Mesenchymal stem cell (in vitro differentiated cells and primary cell): ENCODE measurements at regions not wholly inside any gene's neighbourhood (a gene's known extent, or its start where the extent isn't known, plus 50 kb on each side); places are given as distances from the start of the nearest gene placed in this dataset.

Source experiments
- DNase-seq: peaks from one replicate; pipeline ENCODE4 v3.0.0-alpha.2; 2013
- H2AFZ ChIP-seq: one replicate; pipeline ENCODE4 v1.6.1; 2013; ENCODE audit warnings: low read depth, mild to moderate bottlenecking, control low read depth, inconsistent platforms, low read length, moderate library complexity
- H2AK5ac ChIP-seq: 2 replicates; pipeline ENCODE4 v1.6.1; 2013; ENCODE audit warnings: low read length, moderate library complexity, mild to moderate bottlenecking, inconsistent platforms; ENCODE audit not compliant: severe bottlenecking
- H2BK120ac ChIP-seq: one replicate; pipeline ENCODE4 v1.6.1; 2013; ENCODE audit warnings: low read depth, mild to moderate bottlenecking, inconsistent platforms, low read length, moderate library complexity
- H2BK12ac ChIP-seq, 2 experiments: one replicate each; pipeline ENCODE4 v1.6.1; 2013; ENCODE audit warnings: inconsistent platforms in 2 of 2, low read length in 2 of 2, mild to moderate bottlenecking in 2 of 2, moderate library complexity in 2 of 2, control low read depth in 1 of 2
- H2BK15ac ChIP-seq: one replicate; pipeline ENCODE4 v1.6.1; 2013; ENCODE audit warnings: mild to moderate bottlenecking, low read depth, inconsistent platforms; ENCODE audit not compliant: poor library complexity, severe bottlenecking
- H2BK5ac ChIP-seq: 2 replicates; pipeline ENCODE4 v1.6.1; 2013; ENCODE audit warnings: low read depth, mild to moderate bottlenecking, low read length, control low read depth, inconsistent platforms; ENCODE audit not compliant: poor library complexity, severe bottlenecking
- H3K14ac ChIP-seq, 2 experiments: one replicate each; pipeline ENCODE4 v1.6.1; 2013; ENCODE audit warnings: inconsistent platforms in 2 of 2, low read length in 2 of 2, control low read depth in 1 of 2, mild to moderate bottlenecking in 1 of 2, moderate library complexity in 1 of 2
- H3K18ac ChIP-seq, 2 experiments: one replicate each; pipeline ENCODE4 v1.6.1; 2013; ENCODE audit warnings: inconsistent platforms in 2 of 2, low read length in 2 of 2, control low read depth in 1 of 2, low read depth in 1 of 2, mild to moderate bottlenecking in 1 of 2
- H3K23ac ChIP-seq, 2 experiments: one replicate each; pipeline ENCODE4 v1.6.1; 2013; ENCODE audit warnings: inconsistent platforms in 2 of 2, low read length in 2 of 2, mild to moderate bottlenecking in 2 of 2, moderate library complexity in 2 of 2, control low read depth in 1 of 2
- H3K27ac ChIP-seq: 2 replicates; pipeline ENCODE4 v1.5.1; 2013; ENCODE audit warnings: mild to moderate bottlenecking, moderate library complexity, low read length, control low read depth, inconsistent platforms; ENCODE audit not compliant: poor library complexity, severe bottlenecking
- H3K27me3 ChIP-seq, 2 experiments: 2 replicates each; pipeline versions ENCODE4 v1.6.1 to v1.7.0; 2013; ENCODE audit warnings: low read length in 2 of 2, mild to moderate bottlenecking in 2 of 2, moderate library complexity in 2 of 2, control low read depth in 1 of 2, inconsistent platforms in 1 of 2; ENCODE audit not compliant: control insufficient read depth in 1 of 2, insufficient read depth in 1 of 2
- H3K36me3 ChIP-seq, 2 experiments: 2 replicates each; pipeline versions ENCODE4 v1.6.1 to v1.7.0; 2013; ENCODE audit warnings: low read length in 2 of 2, control low read depth in 1 of 2, inconsistent platforms in 1 of 2, low read depth in 1 of 2, mild to moderate bottlenecking in 1 of 2; ENCODE audit not compliant: insufficient read depth in 2 of 2, control insufficient read depth in 1 of 2
- H3K4ac ChIP-seq, 2 experiments: one replicate each; pipeline ENCODE4 v1.6.1; 2013; ENCODE audit warnings: inconsistent platforms in 2 of 2, low read length in 2 of 2, mild to moderate bottlenecking in 2 of 2, moderate library complexity in 2 of 2, control low read depth in 1 of 2, low read depth in 1 of 2
- H3K4me1 ChIP-seq: 2 replicates; pipeline ENCODE4 v1.6.1; 2013; ENCODE audit warnings: low read depth, low read length, control low read depth; ENCODE audit not compliant: control insufficient read depth, insufficient read depth
- H3K4me2 ChIP-seq: 2 replicates; pipeline ENCODE4 v1.6.1; 2013; ENCODE audit warnings: low read length, mild to moderate bottlenecking, inconsistent platforms; ENCODE audit not compliant: poor library complexity, severe bottlenecking
- H3K4me3 ChIP-seq, 2 experiments: 2 replicates each; pipeline versions ENCODE4 v1.5.1 to v1.7.0; 2013; ENCODE audit warnings: low read length in 2 of 2, mild to moderate bottlenecking in 2 of 2, control low read depth in 1 of 2, low read depth in 1 of 2; ENCODE audit not compliant: insufficient read depth in 1 of 2
- H3K79me1 ChIP-seq: replicated peaks from 2 replicates; pipeline ENCODE4 v1.6.1; 2013; ENCODE audit warnings: mild to moderate bottlenecking, control low read depth, low read length, inconsistent platforms; ENCODE audit not compliant: poor library complexity, severe bottlenecking
- H3K9ac ChIP-seq: 2 replicates; pipeline ENCODE4 v1.7.0; 2013; ENCODE audit warnings: mild to moderate bottlenecking, low read length, moderate library complexity
- H3K9me3 ChIP-seq: 2 replicates; pipeline ENCODE4 v1.7.0; 2013; ENCODE audit warnings: mild to moderate bottlenecking, low read length; ENCODE audit not compliant: control insufficient read depth
- H4K8ac ChIP-seq: one replicate; pipeline ENCODE4 v1.6.1; 2013; ENCODE audit warnings: inconsistent platforms, mild to moderate bottlenecking, low read length, moderate library complexity
- H4K91ac ChIP-seq: one replicate; pipeline ENCODE4 v1.6.1; 2013; ENCODE audit warnings: mild to moderate bottlenecking, low read length, inconsistent platforms
- WGBS: methylation state at CpG from one replicate; pipeline ENCODE4 v1.1.7; 2013; ENCODE audit warnings: mixed read lengths; 5-methylcytosine and 5-hydroxymethylcytosine counted together

GRCh38 chr11:69211540-69211919 lies 55.8 kb downstream of the SMIM38 start:
- Histone ChIP-seq H4K91ac (no peak overlapping the region), H2BK15ac (no peak overlapping the region), H3K79me1 (no peaks in the 10 kb centered on the region), H3K27ac (no peak overlapping the region), H3K14ac (no peak overlapping the region), H2BK120ac (no peak overlapping the region), H3K23ac (no peak overlapping the region), H2AFZ (no peak overlapping the region), H2AK5ac (no peak overlapping the region), H3K36me3 (no peaks in the 10 kb centered on the region), H3K27me3 (peaks cover 59 to 75% of the 10 kb centered on the region in 2 experiments), H4K8ac (no peak overlapping the region), H3K4me3 (no peak overlapping the region), H3K9me3 (peaks cover 10% of the 10 kb centered on the region), H3K4ac (no peak overlapping the region), H3K4me1 (no peaks in the 10 kb centered on the region), H3K4me2 (no peak overlapping the region), H2BK5ac (no peak overlapping the region), H3K9ac (no peak overlapping the region), H2BK12ac (no peak overlapping the region), H3K18ac (no peak overlapping the region)
- 71% methylated on average over 6 of the region's 6 CpGs for WGBS
- DNase-seq, result no peak

- 63% methylated on average over 21 of the region's 21 CpGs for WGBS
- no peak overlapping the region for H2AK5ac ChIP-seq
Measured at GRCh38 chr11:69211920-69212797, 56.4 kb downstream of the SMIM38 start.

GRCh38 chr11:69212798-69213110 lies 57.0 kb downstream of the SMIM38 start:
- H3K23ac ChIP-seq, result no peak overlapping the region
- H2BK120ac ChIP-seq, result no peak overlapping the region
- no peak overlapping the region for H3K27ac ChIP-seq
- H3K4me3 ChIP-seq, result no peak overlapping the region
- peak overlapping the region in 1 of 2 experiments; percentile 14 for H3K18ac ChIP-seq
- H2AK5ac ChIP-seq, result no peak overlapping the region
- H3K36me3 ChIP-seq, result no peaks in the 10 kb centered on the region
- H3K9me3 ChIP-seq, result peaks cover 10% of the 10 kb centered on the region
- H3K14ac ChIP-seq, result no peak overlapping the region
- H4K91ac ChIP-seq, result no peak overlapping the region
- no peak overlapping the region for H4K8ac ChIP-seq
- no peak overlapping the region for H2BK15ac ChIP-seq
- no peak overlapping the region for H2AFZ ChIP-seq
- WGBS, result 88% methylated on average over 4 of the region's 5 CpGs
- H2BK12ac ChIP-seq, result no peak overlapping the region
- DNase-seq, result no peak
- H3K4me1 ChIP-seq, result no peaks in the 10 kb centered on the region
- H3K9ac ChIP-seq, result no peak overlapping the region
- no peak overlapping the region for H3K4me2 ChIP-seq
- H3K27me3 ChIP-seq, result peaks cover 66 to 71% of the 10 kb centered on the region in 2 experiments
- H3K79me1 ChIP-seq, result no peaks in the 10 kb centered on the region
- H2BK5ac ChIP-seq, result no peak overlapping the region
- H3K4ac ChIP-seq, result no peak overlapping the region

More at GRCh38 chr11:69211920-69212797, 56.4 kb downstream of the SMIM38 start:
- Histone ChIP-seq H3K9me3 (peaks cover 10% of the 10 kb centered on the region), H3K18ac (no peak overlapping the region), H3K79me1 (no peaks in the 10 kb centered on the region), H3K9ac (no peak overlapping the region), H4K8ac (no peak overlapping the region), H3K27me3 (peaks cover 64 to 71% of the 10 kb centered on the region in 2 experiments), H3K36me3 (no peaks in the 10 kb centered on the region), H3K14ac (no peak overlapping the region), H3K4ac (no peak overlapping the region), H4K91ac (no peak overlapping the region), H3K27ac (no peak overlapping the region), H2BK5ac (no peak overlapping the region), H2BK15ac (no peak overlapping the region), H2BK120ac (no peak overlapping the region), H3K4me2 (no peak overlapping the region), H3K4me1 (no peaks in the 10 kb centered on the region), H3K4me3 (no peak overlapping the region), H2AFZ (no peak overlapping the region), H2BK12ac (no peak overlapping the region), H3K23ac (no peak overlapping the region)
- no peak for DNase-seq

DNA sequence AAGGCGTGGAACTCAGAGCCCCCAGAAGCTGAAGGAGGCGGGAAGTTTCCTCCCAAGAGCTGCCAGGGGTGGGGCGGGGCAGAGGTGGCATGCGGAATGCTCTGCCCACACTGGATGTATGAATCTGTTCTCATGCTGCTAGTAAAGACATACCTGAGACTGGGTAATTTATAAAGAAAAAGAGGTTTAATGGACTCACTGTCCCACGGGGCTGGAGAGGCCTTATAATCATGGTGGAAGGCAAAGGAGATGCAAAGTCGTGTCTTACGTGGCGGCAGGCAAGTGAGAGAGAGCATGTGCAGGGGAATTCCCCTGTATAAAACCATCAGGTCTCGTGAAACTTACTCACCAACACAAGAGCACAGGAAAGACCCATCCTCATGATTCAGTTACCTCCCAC lies 57.6 kb downstream of the SMIM38 start:
- H3K36me3 ChIP-seq, result no peaks in the 10 kb centered on the region
- H3K9ac ChIP-seq, result no peak overlapping the region
- H3K18ac ChIP-seq, result no peak overlapping the region
- H4K8ac ChIP-seq, result no peak overlapping the region
- no peak overlapping the region for H2AK5ac ChIP-seq
- WGBS, result 78% methylated on average over 4 of the region's 9 CpGs
- no peak overlapping the region for H4K91ac ChIP-seq
- H3K4ac ChIP-seq, result no peak overlapping the region
- H3K27ac ChIP-seq, result no peak overlapping the region
- no peaks in the 10 kb centered on the region for H3K79me1 ChIP-seq
- H2BK120ac ChIP-seq, result no peak overlapping the region
- no peak overlapping the region for H2BK5ac ChIP-seq
- H2BK12ac ChIP-seq, result no peak overlapping the region
- peaks cover 6% of the 10 kb centered on the region for H3K9me3 ChIP-seq
- H3K23ac ChIP-seq, result no peak overlapping the region
- H3K14ac ChIP-seq, result no peak overlapping the region
- no peaks in the 10 kb centered on the region for H3K4me1 ChIP-seq
- H2AFZ ChIP-seq, result no peak overlapping the region
- peaks cover 68 to 74% of the 10 kb centered on the region in 2 experiments for H3K27me3 ChIP-seq
- H2BK15ac ChIP-seq, result no peak overlapping the region
- DNase-seq, result peak; percentile 15
- H3K4me3 ChIP-seq, result no peak overlapping the region
- no peak overlapping the region for H3K4me2 ChIP-seq
